GM12801 (cell line): ENCODE measurements at regions not wholly inside any gene's neighbourhood (a gene's known extent, or its start where the extent isn't known, plus 50 kb on each side); places are given as distances from the start of the nearest gene placed in this dataset.

ENCODE experiments used
- CTCF ChIP-seq: IDR thresholded peaks from one replicate; pipeline ENCODE4 v1.5.1; 2011; ENCODE audit warnings: control low read depth; ENCODE audit not compliant: insufficient read length; ENCODE audit errors: extremely low read depth

DNA sequence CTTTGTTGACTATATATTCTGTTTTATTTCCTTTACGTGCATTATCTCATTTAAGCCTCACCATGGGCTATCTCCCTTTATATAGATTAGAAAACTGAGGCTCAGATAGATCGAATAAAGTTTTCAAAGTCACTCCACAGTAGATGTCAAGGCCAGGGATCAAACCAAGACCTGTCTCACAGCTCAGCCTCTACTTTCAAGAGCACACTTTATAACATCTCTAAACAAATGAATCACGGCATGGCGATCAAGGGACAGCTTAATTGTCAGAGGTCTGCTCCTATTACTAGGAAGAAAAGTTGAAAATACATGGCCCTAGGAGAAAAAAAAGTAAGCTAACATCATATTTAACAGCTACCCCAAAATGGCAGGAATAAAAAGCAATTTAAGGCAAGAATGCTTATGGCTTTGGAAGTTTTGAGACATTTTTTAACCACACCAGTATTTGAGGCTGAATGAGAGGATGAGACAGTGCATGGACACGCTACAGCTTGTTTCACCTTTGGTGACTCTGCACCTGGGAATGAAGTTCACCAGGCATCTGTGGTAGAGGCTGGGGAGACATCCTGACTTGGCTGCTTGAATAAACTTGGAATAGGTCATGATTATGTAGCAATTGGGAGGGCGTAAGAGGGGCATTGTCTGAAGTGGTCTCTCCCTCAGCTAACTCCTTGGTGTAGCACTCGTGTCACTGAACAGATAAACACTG is 486.8 kb upstream of the WWC1 start:
- TF ChIP-seq CTCF = no peak

- no peak for TF ChIP-seq CTCF
Measured at GRCh38 chr5:167810573-167810972, 480.9 kb upstream of the WWC1 start.

DNA sequence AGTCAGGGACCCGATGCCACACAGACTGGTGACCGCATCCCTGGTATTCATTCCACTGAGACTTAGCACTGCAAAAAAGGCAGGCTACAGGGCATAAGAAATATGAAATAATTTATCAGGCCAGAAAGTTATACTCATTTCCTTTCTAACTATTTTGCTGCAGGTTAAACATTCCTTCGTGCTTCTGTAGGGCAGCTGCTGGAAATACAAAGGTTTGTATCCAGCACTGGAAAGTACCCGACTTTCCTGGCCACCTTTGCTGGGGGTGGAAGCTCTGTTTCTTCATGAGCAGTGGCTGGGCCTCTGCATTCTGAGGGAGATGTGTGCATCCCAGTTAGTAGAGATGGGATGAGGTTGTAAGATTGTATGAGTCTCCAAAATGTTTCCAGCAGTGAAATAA is 478.6 kb upstream of the WWC1 start:
- no peak for TF ChIP-seq CTCF

DNA sequence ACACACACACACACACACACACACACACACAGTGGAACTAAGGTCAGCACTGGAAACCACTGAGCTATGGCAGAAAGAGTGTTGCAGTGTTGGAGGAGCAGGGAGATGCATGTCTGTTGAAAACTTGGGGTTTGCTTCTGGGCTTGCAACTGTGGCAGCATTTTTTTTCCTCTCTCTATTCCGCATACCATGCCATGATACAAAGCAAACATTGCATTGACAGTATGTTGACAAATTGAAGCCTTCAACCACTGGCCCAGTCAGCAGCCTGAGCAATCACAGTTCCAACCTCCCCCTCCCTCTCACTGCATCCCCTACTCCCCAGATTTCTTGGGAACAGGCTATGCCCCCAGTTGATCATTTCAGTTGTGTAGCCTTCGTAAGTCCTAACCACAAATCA is 478.1 kb upstream of the WWC1 start:
- TF ChIP-seq CTCF = no peak

DNA sequence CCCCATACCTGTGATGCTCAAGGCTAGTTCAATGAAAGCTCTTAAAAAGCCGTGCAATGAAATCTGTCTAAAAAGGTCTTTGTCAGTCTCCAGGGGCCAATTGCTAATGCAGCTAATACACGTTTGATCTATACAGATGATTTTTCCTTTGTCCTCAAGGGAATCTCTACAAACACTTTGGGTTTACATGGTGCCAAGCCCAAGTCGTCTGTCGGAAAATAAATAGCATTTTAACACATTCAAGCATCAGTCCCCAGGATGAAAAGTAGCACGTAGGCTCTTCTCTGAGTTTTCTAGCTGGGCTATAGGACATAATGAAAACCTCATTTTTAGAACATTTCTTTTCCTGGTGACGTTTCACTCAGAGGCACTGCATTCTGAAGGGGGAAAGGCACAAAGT is 477.4 kb upstream of the WWC1 start:
- TF ChIP-seq CTCF = no peak

DNA sequence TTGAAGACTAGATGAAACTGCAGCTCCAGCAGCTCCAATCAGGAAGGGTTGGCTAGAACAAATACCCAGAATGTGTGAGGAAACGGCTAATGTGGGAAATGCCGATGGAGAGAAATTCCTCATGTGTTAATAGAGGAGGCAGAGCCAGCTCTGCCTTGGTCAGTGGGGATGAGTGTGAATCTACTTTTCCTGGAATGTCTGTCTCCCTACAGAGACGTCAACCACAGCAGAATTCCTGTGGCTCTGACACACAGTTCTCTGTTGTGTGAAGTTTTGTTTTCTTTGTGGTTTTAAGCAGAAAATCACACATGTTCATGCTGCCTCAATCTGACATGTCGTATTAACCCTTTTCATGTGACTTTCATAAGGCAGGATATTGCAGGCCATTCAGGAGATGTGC is 476.6 kb upstream of the WWC1 start:
- TF ChIP-seq CTCF = no peak

DNA sequence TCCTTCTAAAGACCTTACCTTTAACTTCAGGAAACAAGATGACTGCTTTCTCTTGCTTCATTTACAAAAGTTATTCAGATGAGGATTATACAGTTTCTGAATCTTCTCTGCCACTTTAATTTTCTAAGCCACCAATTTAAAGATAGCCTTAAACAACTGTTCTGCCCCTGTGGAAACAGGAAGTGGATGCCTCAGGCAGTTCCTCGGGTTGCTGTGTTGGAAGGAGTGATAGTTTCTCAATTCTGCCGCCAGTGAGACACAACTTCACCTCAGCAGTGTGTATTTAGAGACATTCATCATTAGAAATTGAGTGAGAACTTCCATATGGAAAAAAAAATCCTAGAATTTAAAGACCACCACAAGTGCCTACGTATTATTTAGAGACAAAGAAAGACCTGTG is 475.1 kb upstream of the WWC1 start:
- no peak for TF ChIP-seq CTCF
